HG02943 (cell line): ENCODE measurements at regions not wholly inside any gene's neighbourhood (a gene's known extent, or its start where the extent isn't known, plus 50 kb on each side); places are given as distances from the start of the nearest gene placed in this dataset.
"Not testable (repeated sequence)": the region's sequence is repeated elsewhere in the genome, so short reads cannot be mapped to it uniquely, and the experiment has no call there.

Source experiments
- ATAC-seq: cut with Tn5 transposase; IDR thresholded peaks from one replicate; pipeline ENCODE4 v1.9.1; 2021; ENCODE audit warnings: mild to moderate bottlenecking, low read depth, moderate library complexity; ENCODE audit not compliant: unreplicated experiment

- no peak for ATAC-seq
These were observed 140.0 kb downstream of the NDUFA12 start for GRCh38 chr12:94863321-94864035.

GRCh38 chr12:94862421-94862820 is 141.1 kb downstream of the NDUFA12 start:
- no peak for ATAC-seq

GRCh38 chr12:94856324-94856723 is 147.2 kb downstream of the NDUFA12 start:
- ATAC-seq: no peak

DNA sequence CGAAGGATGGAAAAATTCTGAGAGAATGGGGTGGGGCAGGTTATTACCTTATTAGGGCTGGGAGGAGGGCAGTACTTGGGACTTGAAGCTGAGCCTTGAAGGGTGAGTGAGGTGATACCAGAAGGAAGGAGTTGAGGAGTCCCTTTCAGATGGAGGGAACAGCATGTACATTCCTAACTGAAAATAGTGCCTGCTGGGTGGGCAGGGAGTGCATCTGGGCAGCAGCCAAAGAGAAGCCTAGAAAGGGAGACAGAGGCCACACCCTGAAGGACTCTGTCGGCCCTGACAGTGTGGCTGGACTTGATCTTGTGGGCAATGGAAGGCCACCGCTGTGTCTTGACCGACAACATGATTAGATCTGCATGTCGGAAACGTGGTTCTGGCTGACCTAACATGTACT is 147.6 kb downstream of the NDUFA12 start:
- no peak for ATAC-seq

- no peak for ATAC-seq
These were observed 152.0 kb downstream of the NDUFA12 start for GRCh38 chr12:94851396-94852028.

- no peak for ATAC-seq
These were observed 154.0 kb downstream of the NDUFA12 start for GRCh38 chr12:94849411-94849976.

GRCh38 chr12:94848966-94849365 is 154.5 kb downstream of the NDUFA12 start:
- ATAC-seq: no peak

DNA sequence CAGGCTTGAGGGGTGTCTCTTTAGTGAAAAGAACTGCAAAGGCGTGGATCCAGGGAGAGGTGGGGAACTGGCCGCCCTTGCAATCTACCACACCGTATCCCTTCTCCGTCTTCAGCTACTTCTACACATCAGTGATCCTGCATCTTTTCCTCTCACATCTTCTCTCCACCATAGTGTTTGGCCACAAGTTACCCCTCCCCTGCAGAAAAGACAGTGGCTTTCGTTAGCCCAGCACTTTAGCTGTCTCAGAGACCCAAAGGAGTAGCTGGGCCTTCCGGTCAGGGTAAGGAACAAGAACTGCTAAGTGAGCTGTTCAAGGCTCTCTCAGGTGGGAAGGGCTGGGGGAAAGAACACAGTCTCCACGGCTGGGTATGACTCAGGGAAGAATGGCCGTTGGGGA is 158.4 kb downstream of the NDUFA12 start:
- ATAC-seq: no peak

DNA sequence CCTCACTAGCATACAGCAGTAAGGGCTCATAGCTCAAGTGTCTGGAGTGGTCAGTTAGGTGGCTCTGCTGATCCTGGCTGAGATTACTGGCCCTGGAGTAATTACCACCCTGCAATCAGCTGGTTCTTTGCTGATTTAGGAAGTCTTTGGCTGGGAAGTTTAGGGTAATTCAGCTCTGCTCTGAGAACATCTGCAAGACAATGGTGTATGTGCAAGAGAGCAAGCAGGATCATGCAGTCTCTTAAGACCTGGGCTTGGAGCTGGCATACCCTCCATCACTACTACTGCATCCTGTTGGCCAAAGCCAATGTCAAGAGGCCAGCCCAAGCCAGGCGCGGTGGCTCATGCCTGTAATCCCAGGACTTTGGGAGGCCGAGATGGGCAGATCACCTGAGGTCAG is 159.0 kb downstream of the NDUFA12 start:
- no peak for ATAC-seq

DNA sequence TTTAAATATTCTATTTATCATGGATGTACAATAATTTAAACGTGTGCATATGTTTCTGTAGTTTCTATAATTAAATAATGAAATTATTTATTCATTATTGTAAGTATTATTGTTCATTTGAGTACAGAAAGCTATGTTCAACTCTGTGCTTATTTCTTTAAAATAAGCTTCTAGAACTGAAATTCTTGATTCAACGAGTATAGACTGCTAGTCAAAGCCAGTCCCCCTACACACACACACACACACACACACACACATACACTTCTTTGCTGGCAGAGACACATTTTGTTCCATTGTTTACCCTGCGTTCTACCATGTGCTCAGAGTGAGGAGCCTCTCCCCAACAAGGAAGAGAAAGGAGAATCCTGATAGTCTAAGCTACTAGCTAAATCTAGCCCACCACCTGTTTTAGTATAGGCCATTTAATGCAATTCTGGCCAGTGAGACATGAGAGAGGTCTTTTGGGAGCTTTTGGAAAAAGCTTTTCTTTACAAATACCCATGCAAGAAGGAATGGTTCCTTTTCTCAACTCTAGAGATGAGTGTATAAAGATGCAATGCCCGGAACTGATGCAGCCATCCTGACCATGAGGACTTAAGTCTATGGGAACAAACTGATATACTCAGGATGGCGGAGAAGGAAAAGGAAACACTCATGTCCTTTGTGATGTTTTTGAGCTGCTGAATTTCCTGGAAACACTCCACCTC is 161.4 kb downstream of the NDUFA12 start:
- no peak for ATAC-seq

GRCh38 chr12:94841177-94841576 is 162.3 kb downstream of the NDUFA12 start:
- no peak for ATAC-seq

DNA sequence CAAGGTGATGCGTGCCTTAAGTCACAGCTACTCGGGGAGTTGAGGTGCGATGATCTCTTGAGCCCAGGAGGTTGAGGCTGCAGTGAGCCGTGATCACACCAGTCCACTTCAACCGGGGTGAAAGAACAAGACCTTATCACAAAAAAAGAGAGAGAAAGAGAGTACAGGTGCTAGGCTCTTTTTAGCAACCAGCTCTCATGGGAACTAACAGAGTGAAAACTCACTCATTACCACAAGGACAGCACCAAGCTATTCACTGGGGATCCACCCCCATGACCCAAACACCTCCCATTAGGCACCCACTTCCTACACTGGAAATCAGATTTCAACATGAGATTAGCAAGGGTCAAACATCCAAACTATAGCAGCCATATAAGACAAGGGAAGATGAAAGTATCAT is 164.2 kb downstream of the NDUFA12 start:
- peak; percentile 69 for ATAC-seq

DNA sequence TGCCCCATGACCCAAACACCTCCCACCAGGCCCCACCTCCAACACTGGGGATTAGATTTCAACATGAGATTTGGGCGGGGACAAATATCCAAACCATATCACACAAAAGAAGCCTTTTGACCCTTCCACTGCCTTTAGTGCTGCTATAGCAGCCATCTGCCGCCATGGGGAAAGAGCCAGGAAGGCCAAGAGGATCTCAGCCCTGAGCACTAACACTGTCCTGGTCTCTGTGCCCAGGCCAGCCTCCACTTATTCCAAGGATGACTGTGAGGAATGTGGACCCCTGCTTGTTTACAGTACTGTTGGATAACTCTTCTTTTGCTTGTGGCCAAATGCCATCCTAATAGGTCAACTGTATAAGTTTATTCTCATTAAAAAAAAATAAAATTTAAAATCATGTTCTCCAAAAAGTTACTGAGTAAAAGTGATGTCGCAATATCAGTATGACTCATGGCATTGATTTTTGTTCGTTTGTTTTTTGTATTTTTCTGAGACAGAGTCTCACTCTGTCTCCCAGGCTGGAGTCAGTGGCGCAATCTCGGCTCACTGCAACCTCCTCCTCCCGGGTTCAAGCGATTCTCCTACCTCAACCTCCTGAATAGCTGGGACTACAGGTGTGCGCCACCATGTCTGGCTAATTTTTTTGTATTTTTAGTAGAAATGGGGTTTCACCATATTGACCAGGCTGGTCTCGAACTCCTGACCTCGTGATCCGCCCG is 166.4 kb downstream of the NDUFA12 start:
- ATAC-seq: not testable (repeated sequence)

GRCh38 chr12:94834036-94834625 is 169.4 kb downstream of the NDUFA12 start:
- ATAC-seq: no peak

GRCh38 chr12:94832780-94833681 is 170.5 kb downstream of the NDUFA12 start:
- ATAC-seq: no peak

DNA sequence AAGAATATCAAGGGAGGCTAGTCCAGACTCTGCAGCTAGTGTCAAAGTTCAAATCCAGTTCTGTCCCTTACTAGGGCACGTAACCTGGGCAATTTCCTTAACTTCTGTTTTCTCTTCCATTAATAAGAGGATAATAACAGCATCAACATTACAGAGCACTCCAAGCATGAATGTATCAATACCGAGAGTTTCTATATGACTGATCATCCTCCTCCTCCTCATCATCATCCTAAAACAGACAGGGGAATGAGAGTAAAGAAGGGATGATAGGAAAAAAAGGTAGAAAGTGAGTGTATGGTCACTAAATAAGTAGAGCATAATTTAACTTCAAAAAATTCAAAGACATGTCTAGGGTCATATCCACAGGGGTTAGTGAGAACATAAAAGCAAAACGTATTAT is 171.4 kb downstream of the NDUFA12 start:
- ATAC-seq: no peak

GRCh38 chr12:94831081-94831751 is 172.3 kb downstream of the NDUFA12 start:
- peak; percentile 86 for ATAC-seq

DNA sequence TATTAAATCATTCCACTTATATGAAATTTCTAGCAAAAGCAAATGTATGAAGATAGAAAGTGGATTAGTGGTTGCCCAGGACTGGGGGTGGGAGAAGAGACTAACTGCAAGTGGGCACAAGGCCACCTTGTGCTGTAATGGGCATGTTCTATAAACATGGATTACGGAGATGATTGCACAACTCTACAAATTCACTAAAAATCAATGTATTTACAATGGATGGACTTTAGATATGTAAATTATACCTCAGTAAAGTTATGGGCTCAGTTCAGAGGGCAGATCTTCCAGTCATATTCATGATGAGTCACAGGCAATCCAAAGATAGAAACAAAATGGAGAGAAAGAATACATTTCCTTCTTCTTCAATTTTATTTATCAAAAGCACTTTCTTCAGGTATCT is 173.9 kb downstream of the NDUFA12 start:
- ATAC-seq: no peak

- no peak for ATAC-seq
These were observed 168.7 kb upstream of the TMCC3 start for GRCh38 chr12:94819011-94819410.
